Right lobe of liver (tissue), 6 donors: ENCODE measurements at regions not wholly inside any gene's neighbourhood (a gene's known extent, or its start where the extent isn't known, plus 50 kb on each side); places are given as distances from the start of the nearest gene placed in this dataset.

Experiments
- ATAC-seq, 4 donors: fragments of 200-7000 bp; cut with Tn5 transposase; one replicate each; pipeline ENCODE4 v1.9.1; 2020; ENCODE audit warnings: mild to moderate bottlenecking in 4 of 4, moderate library complexity in 4 of 4
- DNase-seq, 3 donors: peaks; one replicate each; pipeline ENCODE4 v3.0.0-alpha.2; 2020
- H3K27ac ChIP-seq, 3 donors: fragments of 200-600 bp; one replicate each; pipeline ENCODE4 v1.8.0; 2022
- H3K27me3 ChIP-seq, 2 donors: fragments of 200-600 bp; one replicate each; pipeline ENCODE4 v1.8.0; 2022
- H3K36me3 ChIP-seq, 4 donors: fragments of 200-600 bp; sonication (generic) in 1 of 4; one replicate each; pipeline versions ENCODE4 v1.5.1 to v1.8.0; 2017 to 2022; ENCODE audit warnings: control low read depth in 1 of 4
- H3K4me1 ChIP-seq, 4 donors: fragments of 200-600 bp; sonication (generic) in 1 of 4; one replicate each; pipeline versions ENCODE4 v1.5.1 to v1.8.0; 2017 to 2022; ENCODE audit warnings: control low read depth in 1 of 4
- H3K4me3 ChIP-seq, 3 donors: fragments of 200-600 bp; one replicate each; pipeline ENCODE4 v1.8.0; 2022
- H3K9me3 ChIP-seq, 4 donors: fragments of 200-600 bp; sonication (generic) in 1 of 4; one replicate each; pipeline versions ENCODE4 v1.5.1 to v1.8.0; 2017 to 2022; ENCODE audit warnings: control low read depth in 1 of 4
- CTCF ChIP-seq, 4 donors: fragments of 200-600 bp in 3 of 4; fragments of 450-650 bp in 1 of 4; IDR thresholded peaks; one replicate each; pipeline versions ENCODE4 v1.5.1 to v1.8.0; 2016 to 2022; ENCODE audit warnings: antibody characterized with exemption in 4 of 4, mild to moderate bottlenecking in 2 of 4
- POLR2A ChIP-seq: fragments of 450-650 bp; IDR thresholded peaks from one replicate; pipeline ENCODE4 v1.6.1; 2017; ENCODE audit warnings: antibody characterized with exemption, mild to moderate bottlenecking
- WGBS: methylation state at CpG from one replicate; pipeline ENCODE4 v1.1.6; 2018; ENCODE audit warnings: low coverage, low lambda C conversion rate; ENCODE audit not compliant: insufficient coverage; ENCODE audit errors: missing lambda C conversion rate; 5-methylcytosine and 5-hydroxymethylcytosine counted together
- intact Hi-C, 2 donors: fragments of 100-400 bp; cut with DNase I; formaldehyde crosslinking; loops; one replicate each; pipeline versions ENCODE4 v1.11.2 to v1.14.1; 2022
- donor health status: DM: no; HTN: yes; CAD: no.
- donor health status: DM: no; HTN: no; CAD: no.
- donor health status: DM: no; HTN: no; CAD: no.
- donor health status: DM: no; HTN: yes; CAD: no.
- donor health status: DM: no; HTN: yes; CAD: no.

DNA sequence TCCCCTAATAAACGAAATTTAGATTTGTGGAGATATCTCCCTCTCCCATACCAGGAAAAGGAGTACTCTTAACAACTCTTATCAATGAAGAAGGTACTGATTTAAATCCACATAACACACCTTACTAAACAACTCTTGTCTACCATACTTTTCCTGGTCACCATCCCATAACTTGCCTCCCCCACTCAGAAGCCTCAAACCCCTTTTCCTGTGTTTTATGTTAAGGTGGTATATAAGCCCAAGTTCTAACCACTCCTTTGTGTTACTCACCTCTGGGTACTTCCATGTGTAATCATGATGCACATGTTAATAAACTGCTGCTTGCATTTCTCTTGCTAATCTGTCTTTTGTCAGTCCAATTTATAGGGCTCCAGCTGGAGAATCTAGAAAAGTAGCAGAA is 330.7 kb downstream of the CD83 start:
- H3K27ac ChIP-seq, result no peak overlapping the region
- DNase-seq, result no peak
- 50% methylated on average over 1 of the region's 1 CpG for WGBS
- no peaks in the 10 kb centered on the region for H3K27me3 ChIP-seq
- H3K36me3 ChIP-seq, result no peaks in the 10 kb centered on the region
- ATAC-seq, result no peak
- no peak overlapping the region for H3K4me3 ChIP-seq
- H3K4me1 ChIP-seq, result no peaks in the 10 kb centered on the region
- no peaks in the 10 kb centered on the region for H3K9me3 ChIP-seq
- intact Hi-C loops, result no loop called here
- no peak for TF ChIP-seq POLR2A
- TF ChIP-seq CTCF (IDR thresholded peaks at IDR 0.05), result no peak

GRCh38 chr6:14450133-14450504 is 332.5 kb downstream of the CD83 start:
- Histone ChIP-seq H3K4me3 (no peak overlapping the region), H3K4me1 (no peaks in the 10 kb centered on the region), H3K9me3 (no peaks in the 10 kb centered on the region), H3K36me3 (no peaks in the 10 kb centered on the region), H3K27ac (no peak overlapping the region), H3K27me3 (no peaks in the 10 kb centered on the region)
- no peak for TF ChIP-seq CTCF (IDR thresholded peaks at IDR 0.05)
- TF ChIP-seq POLR2A, result no peak
- ATAC-seq (no peak), DNase-seq (no peak)
- 75% methylated on average over 12 of the region's 12 CpGs for WGBS
- intact Hi-C loops, result no loop called here

DNA sequence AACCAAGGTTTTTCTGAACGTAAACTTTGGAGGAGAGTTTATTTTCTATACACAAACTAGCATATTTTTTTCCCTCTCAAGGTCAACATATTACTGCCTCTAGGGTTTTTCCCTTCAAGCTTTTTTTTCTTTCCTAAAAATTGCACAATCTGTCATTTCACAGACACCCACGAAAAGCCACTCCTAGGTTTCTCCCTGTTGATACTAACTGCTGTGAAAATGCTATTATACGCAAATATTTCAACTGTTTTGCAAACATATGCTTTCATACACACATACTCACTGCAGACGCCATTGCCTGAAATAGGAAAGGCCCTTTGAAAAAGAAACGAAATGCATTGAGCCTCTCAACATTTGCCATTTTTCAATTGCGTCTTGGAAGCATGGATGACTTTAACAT is 333.0 kb downstream of the CD83 start:
- Histone ChIP-seq H3K9me3 (no peaks in the 10 kb centered on the region), H3K27me3 (no peaks in the 10 kb centered on the region), H3K4me3 (no peak overlapping the region), H3K27ac (no peak overlapping the region), H3K4me1 (no peaks in the 10 kb centered on the region), H3K36me3 (no peaks in the 10 kb centered on the region)
- ATAC-seq (no peak), DNase-seq (no peak)
- WGBS, result 64% methylated on average over 6 of the region's 6 CpGs
- TF ChIP-seq CTCF (IDR thresholded peaks at IDR 0.05) (no peak), POLR2A (no peak)
- intact Hi-C loops, result no loop called here

DNA sequence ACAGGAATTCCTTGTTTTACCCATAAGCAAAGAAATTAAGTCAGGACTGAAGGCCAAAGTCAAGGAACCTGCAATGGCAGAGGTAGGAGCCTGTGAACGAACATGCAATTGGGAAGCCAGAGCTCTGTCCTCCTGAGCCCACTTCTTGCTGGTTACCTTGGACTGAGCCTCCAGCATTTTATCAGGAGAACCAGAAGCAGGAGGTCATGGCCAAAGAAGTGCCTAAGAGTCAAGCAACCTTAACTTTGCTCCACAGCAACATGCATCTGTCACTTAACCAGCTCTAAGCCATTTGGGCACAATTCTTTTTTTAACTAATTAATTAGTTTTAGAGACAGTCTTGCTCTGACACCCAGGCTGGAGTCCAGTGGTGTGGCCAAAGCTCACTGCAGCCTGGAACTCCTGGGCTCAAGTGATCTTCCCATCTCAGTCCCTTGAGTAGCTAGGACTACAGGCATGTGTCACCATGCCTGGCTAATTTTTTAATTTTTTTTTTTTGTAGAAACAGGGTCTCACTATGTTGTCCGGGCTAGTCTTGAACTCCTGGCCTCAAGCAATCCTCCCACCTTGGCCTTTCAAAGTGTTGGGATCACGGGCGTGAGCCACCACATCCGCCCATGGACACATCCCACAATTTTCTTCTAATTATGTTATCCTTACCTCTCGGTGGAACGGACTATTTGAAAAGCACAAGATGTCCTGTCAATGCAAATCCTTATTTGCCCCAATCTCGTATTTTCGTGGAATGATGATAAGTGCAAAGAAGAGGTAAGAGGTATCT is 334.2 kb downstream of the CD83 start:
- Histone ChIP-seq H3K27ac (no peak overlapping the region), H3K9me3 (no peaks in the 10 kb centered on the region), H3K4me3 (no peak overlapping the region), H3K4me1 (no peaks in the 10 kb centered on the region), H3K27me3 (no peaks in the 10 kb centered on the region), H3K36me3 (no peaks in the 10 kb centered on the region)
- WGBS, result 83% methylated on average over 8 of the region's 9 CpGs
- ATAC-seq, result no peak
- no peak for DNase-seq
- TF ChIP-seq POLR2A (no peak), CTCF (IDR thresholded peaks at IDR 0.05) (no peak)
- intact Hi-C loops, result no loop called here
